ENCODE measurements at regions not wholly inside any gene's neighbourhood (a gene's known extent, or its start where the extent isn't known, plus 50 kb on each side); places are given as distances from the start of the nearest gene placed in this dataset.

DNA sequence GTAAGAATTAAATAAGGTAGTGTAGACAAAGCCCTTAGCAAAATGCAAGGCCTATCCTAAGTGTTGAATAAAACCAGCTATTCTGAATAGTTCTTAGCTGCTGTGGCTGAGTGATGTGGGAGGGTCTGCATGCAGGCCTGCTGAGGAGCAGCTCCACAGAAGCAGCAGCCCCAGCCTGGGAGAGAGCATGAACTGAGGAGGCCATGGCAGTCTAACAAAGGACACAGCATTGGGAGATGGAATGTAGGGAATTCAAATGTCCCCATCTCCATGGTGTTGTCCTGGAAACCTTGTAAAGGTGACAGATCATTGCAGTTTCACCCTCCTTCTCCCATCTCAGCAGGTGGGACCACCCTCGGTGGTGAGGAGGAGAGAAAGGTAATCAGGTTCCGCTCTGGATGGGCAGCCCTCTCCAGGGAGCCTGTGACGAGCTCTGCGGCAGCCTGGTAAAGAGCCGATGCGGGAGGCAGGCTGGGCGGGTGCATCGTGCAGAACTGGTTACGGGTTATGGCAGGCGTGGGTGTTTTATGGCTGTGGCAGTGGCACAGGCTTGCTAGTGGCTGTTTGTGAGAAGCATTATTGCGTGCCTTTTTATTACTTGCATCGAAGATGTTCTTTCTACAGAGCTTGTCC lies 199.9 kb upstream of the GLRA1 start:
- no peak overlapping the region for H3K9ac ChIP-seq (replicated peaks; ENCODE audit: extremely low read depth, insufficient read depth, low read length)
- no peaks in the 10 kb centered on the region for H3K79me2 ChIP-seq (ENCODE audit: control insufficient read depth, insufficient read depth, low read length)
- DNase-seq (ENCODE audit: low read depth, low spot score) (no peak), FAIRE-seq (no peak)
- H3K27ac ChIP-seq (ENCODE audit: insufficient read depth, low read depth, low read length), result no peak overlapping the region
- no peaks in the 10 kb centered on the region for H3K36me3 ChIP-seq (ENCODE audit: control insufficient read depth in 2 of 2, extremely low read depth in 1 of 2, insufficient read depth in 2 of 2, low read length in 2 of 2)
- ChIA-PET POLR2A (no interaction called here), CTCF (interaction anchor here (1.3 kb wide), 1 partner anchor 18 kb away, joined by 3 read pairs; no protein-coding TSS in a partner anchor)
- no TSS peak for BruUV-seq (replicated peaks)
- no peaks in the 10 kb centered on the region for H3K9me3 ChIP-seq (replicated peaks; ENCODE audit: control insufficient read depth, insufficient read depth, low read length)
- dilution Hi-C loops (cut with MboI; ENCODE audit: extremely low pct_ligation_motif_present, low sequenced_read_pairs) (no loop called here), intact Hi-C loops (cut with micrococcal nuclease) (no loop called here)
- no peaks in the 10 kb centered on the region for H3K27me3 ChIP-seq (ENCODE audit: control insufficient read depth in 2 of 2, insufficient read depth in 2 of 2, low read length in 2 of 2)
- no peak for TF ChIP-seq FOS (IDR thresholded peaks at IDR 0.05; ENCODE audit: borderline replicate concordance, insufficient read depth, low read length)
- no peak for TF ChIP-seq JUN (IDR thresholded peaks at IDR 0.05; ENCODE audit: borderline replicate concordance, insufficient read depth, insufficient read length, low read depth)
- TF ChIP-seq CTCF (IDR thresholded peaks at IDR 0.05; ENCODE audit: extremely low read depth in 1 of 2, insufficient read depth in 1 of 2, low read depth in 1 of 2, low read length in 2 of 2), result no peak
- TF ChIP-seq POLR2AphosphoS5 (IDR thresholded peaks at IDR 0.05; ENCODE audit: insufficient read depth, low read depth, low read length), result no peak
- TF ChIP-seq MAX (IDR thresholded peaks at IDR 0.05; ENCODE audit: insufficient read depth, insufficient read length), result no peak
- TF ChIP-seq POLR2A (IDR thresholded peaks at IDR 0.05; ENCODE audit: low read depth, low read length), result no peak
- TF ChIP-seq EZH2 (IDR thresholded peaks at IDR 0.05; ENCODE audit: borderline replicate concordance, low read depth, low read length, severe bottlenecking), result no peak
- TF ChIP-seq GATA2 (IDR thresholded peaks at IDR 0.05; ENCODE audit: insufficient read depth, insufficient read length, low read depth, low read length), result no peak
- TF ChIP-seq MYC (IDR thresholded peaks at IDR 0.05; ENCODE audit: low read depth, low read length), result no peak
- H4K20me1 ChIP-seq (replicated peaks; ENCODE audit: control insufficient read depth, extremely low read depth, insufficient read depth, low read length), result no peaks in the 10 kb centered on the region
- H3K4me1 ChIP-seq (ENCODE audit: control insufficient read depth, extremely low read depth, insufficient read depth, low read length), result no peaks in the 10 kb centered on the region
- H3K4me2 ChIP-seq (ENCODE audit: insufficient read depth, low read length), result no peak overlapping the region
- no peaks in the 10 kb centered on the region for H3K9me1 ChIP-seq (replicated peaks; ENCODE audit: control insufficient read depth, extremely low read depth, insufficient read depth, low read length)
- H2AFZ ChIP-seq (ENCODE audit: low read depth, low read length), result no peak overlapping the region
- no peak overlapping the region for H3K4me3 ChIP-seq (replicated peaks in 1 of 3; ENCODE audit: insufficient read depth in 1 of 3, low read depth in 1 of 3, low read length in 3 of 3)

All from endothelial cell of umbilical vein (primary cell).